ENCODE measurements at regions not wholly inside any gene's neighbourhood (a gene's known extent, or its start where the extent isn't known, plus 50 kb on each side); places are given as distances from the start of the nearest gene placed in this dataset.

DNA sequence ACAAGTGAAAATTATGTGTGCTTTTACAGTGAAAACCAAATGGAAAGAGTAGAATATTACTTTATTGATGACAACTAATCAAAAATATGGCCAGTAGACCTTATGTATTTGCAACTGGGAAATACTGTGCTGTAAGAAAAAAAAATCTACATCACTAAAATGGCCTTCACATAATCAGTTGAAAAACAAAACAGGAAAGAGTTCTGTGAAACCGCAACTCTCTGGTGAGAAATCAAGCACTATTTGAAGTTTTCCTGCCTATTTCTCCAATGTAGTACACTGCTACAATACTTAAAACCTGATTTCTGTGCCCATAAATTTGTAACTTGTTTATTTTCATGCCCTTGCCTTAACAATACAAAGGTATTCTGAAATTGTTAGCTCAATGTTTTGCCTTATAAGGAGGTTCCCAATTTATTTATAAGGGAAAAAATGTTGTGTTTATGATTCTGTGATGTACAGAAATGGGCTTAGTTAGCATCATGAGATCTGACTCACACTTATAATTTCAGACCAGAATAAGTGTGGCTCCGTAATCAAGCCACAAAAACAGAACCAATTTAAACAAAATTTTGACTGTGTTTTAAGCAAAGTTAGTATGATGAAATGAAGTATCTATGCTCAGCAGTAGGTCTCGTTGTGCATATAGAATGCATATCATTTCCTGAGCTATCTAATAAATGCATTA is 147.1 kb downstream of the FAT4 start:
- no peak for FAIRE-seq

More for the DNA sequence above, 147.1 kb downstream of the FAT4 start:
- no peaks in the 10 kb centered on the region for H3K27me3 ChIP-seq (ENCODE audit: control insufficient read depth in 1 of 2, insufficient read depth in 2 of 2, low read length in 2 of 2)
- no peak overlapping the region for H3K4me3 ChIP-seq (replicated peaks in 1 of 3; ENCODE audit: insufficient read depth in 1 of 3, low read depth in 2 of 3, low read length in 3 of 3)
- H3K27ac ChIP-seq (ENCODE audit: extremely low read length, insufficient read depth, low read length) = no peak overlapping the region
- intact Hi-C loops (cut with micrococcal nuclease; ENCODE audit: unreplicated experiment) (no loop called here), in situ Hi-C loops (cut with HindIII; ENCODE audit: extremely low pct_ligation_motif_present, low pct_unique_long_range_greater_than_20kb) (no loop called here)
- TF ChIP-seq GZF1 (CRISPR knock-in tag; IDR thresholded peaks at IDR 0.05) = no peak
- TF ChIP-seq, protein P1, sequence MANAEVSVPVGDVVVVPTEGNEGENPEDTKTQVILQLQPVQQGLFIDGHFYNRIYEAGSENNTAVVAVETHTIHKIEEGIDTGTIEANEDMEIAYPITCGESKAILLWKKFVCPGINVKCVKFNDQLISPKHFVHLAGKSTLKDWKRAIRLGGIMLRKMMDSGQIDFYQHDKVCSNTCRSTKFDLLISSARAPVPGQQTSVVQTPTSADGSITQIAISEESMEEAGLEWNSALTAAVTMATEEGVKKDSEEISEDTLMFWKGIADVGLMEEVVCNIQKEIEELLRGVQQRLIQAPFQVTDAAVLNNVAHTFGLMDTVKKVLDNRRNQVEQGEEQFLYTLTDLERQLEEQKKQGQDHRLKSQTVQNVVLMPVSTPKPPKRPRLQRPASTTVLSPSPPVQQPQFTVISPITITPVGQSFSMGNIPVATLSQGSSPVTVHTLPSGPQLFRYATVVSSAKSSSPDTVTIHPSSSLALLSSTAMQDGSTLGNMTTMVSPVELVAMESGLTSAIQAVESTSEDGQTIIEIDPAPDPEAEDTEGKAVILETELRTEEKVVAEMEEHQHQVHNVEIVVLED (CRISPR knock-in tag; IDR thresholded peaks at IDR 0.05; ENCODE audit: borderline replicate concordance) = no peak
- no peak for TF ChIP-seq ZNF24 (IDR thresholded peaks at IDR 0.05)
- TF ChIP-seq, protein P2, sequence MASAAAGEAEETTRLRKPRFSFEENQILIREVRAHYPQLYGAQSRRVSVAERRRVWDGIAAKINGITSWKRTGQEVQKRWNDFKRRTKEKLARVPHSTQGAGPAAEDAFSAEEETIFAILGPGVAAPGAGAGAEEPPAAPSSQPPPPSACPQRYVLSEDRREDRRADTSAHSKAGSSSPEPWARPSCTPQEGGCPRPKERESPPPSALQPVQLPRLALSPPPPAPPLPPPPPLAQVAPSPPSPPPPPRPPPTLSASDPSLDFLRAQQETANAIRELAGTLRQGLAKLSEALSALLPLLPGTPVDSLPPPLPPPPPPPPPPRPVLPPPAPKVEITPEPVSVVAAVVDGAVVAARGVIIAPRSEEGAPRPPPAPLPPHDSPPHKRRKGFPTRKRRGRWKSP (CRISPR knock-in tag; IDR thresholded peaks at IDR 0.05) = no peak
- no peak for TF ChIP-seq ZBTB3 (CRISPR knock-in tag; IDR thresholded peaks at IDR 0.05; ENCODE audit: borderline replicate concordance, low read depth)
- no peak for TF ChIP-seq ZFP82 (CRISPR knock-in tag; IDR thresholded peaks at IDR 0.05; ENCODE audit: borderline replicate concordance)
- TF ChIP-seq, protein P3, sequence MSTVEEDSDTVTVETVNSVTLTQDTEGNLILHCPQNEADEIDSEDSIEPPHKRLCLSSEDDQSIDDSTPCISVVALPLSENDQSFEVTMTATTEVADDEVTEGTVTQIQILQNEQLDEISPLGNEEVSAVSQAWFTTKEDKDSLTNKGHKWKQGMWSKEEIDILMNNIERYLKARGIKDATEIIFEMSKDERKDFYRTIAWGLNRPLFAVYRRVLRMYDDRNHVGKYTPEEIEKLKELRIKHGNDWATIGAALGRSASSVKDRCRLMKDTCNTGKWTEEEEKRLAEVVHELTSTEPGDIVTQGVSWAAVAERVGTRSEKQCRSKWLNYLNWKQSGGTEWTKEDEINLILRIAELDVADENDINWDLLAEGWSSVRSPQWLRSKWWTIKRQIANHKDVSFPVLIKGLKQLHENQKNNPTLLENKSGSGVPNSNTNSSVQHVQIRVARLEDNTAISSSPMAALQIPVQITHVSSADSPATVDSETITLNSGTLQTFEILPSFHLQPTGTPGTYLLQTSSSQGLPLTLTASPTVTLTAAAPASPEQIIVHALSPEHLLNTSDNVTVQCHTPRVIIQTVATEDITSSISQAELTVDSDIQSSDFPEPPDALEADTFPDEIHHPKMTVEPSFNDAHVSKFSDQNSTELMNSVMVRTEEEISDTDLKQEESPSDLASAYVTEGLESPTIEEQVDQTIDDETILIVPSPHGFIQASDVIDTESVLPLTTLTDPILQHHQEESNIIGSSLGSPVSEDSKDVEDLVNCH (CRISPR knock-in tag; IDR thresholded peaks at IDR 0.05) = no peak
- no peak for TF ChIP-seq ZNF564 (CRISPR knock-in tag; IDR thresholded peaks at IDR 0.05)
- TF ChIP-seq ZSCAN9 (CRISPR knock-in tag; IDR thresholded peaks at IDR 0.05; ENCODE audit: borderline replicate concordance) = no peak
- no peaks in the 10 kb centered on the region for H3K4me1 ChIP-seq (ENCODE audit: insufficient read depth, low read length)
- ChIA-PET POLR2A (no interaction called here), CTCF (ENCODE audit: low intra/inter-chr PET ratio, low total read pairs) (no interaction called here)
- H3K36me3 ChIP-seq (replicated peaks in 1 of 2; ENCODE audit: control insufficient read depth in 1 of 2, insufficient read depth in 2 of 2, low read length in 2 of 2) = no peaks in the 10 kb centered on the region
- no peaks in the 10 kb centered on the region for H3K79me2 ChIP-seq (ENCODE audit: insufficient read depth, low read length)
- no peak for ATAC-seq
- DNase-seq (ENCODE audit: low spot score) = no peak
- no peaks in the 10 kb centered on the region for H3K9me3 ChIP-seq (ENCODE audit: low read length)
- no peaks in the 10 kb centered on the region for H4K20me1 ChIP-seq (ENCODE audit: insufficient read depth, low read length)
- no peak overlapping the region for H3K4me2 ChIP-seq (ENCODE audit: low read depth, low read length)
- no peak overlapping the region for H2AFZ ChIP-seq (ENCODE audit: low read length)
- no peak overlapping the region for H3K9ac ChIP-seq (ENCODE audit: insufficient read depth, low read depth, low read length)
- no TSS peak for BruUV-seq (replicated peaks)
- WGBS (ENCODE audit: low lambda C conversion rate) = 41% methylated on average over 3 of the region's 3 CpGs
